WTC11 (cell line): ENCODE measurements at regions not wholly inside any gene's neighbourhood (a gene's known extent, or its start where the extent isn't known, plus 50 kb on each side); places are given as distances from the start of the nearest gene placed in this dataset.

Source experiments
- ATAC-seq: fragments of 200-7000 bp; cut with Tn5 transposase; 2 replicates; pipeline ENCODE4 v1.10.0; 2021; ENCODE audit warnings: mild to moderate bottlenecking, moderate library complexity
- CTCF ChIA-PET: fragments of 300-600 bp; sonication (Branson Sonifier 250); formaldehyde crosslinking; loops from one replicate; lab custom pipeline; 2021; ENCODE audit warnings: antibody characterized with exemption; lab: Charles Lee
- POLR2A ChIA-PET: fragments of 350-600 bp; sonication (Branson Sonifier 250); formaldehyde crosslinking; loops from one replicate; lab custom pipeline; 2021; ENCODE audit warnings: antibody characterized with exemption; lab: Charles Lee
- DNase-seq: peaks from one replicate; pipeline ENCODE4 v3.0.0; 2021; ENCODE audit warnings: low spot score
- H3K27ac Mint-ChIP-seq: 2 replicates; pipeline ENCODE4 v1.8.0; 2021; ENCODE audit warnings: mixed read lengths
- H3K27me3 Mint-ChIP-seq: 2 replicates; pipeline ENCODE4 v1.8.0; 2021; ENCODE audit warnings: low read depth, mild to moderate bottlenecking, moderate library complexity, mixed read lengths
- H3K36me3 Mint-ChIP-seq: 2 replicates; pipeline ENCODE4 v1.8.0; 2021; ENCODE audit warnings: mixed read lengths
- H3K4me1 Mint-ChIP-seq: 2 replicates; pipeline ENCODE4 v1.8.0; 2022; ENCODE audit warnings: mixed read lengths
- H3K4me3 Mint-ChIP-seq: 2 replicates; pipeline ENCODE4 v1.8.0; 2021; ENCODE audit warnings: mild to moderate bottlenecking, moderate library complexity, mixed read lengths
- H3K9me3 Mint-ChIP-seq: 2 replicates; pipeline ENCODE4 v1.8.0; 2021; ENCODE audit warnings: mixed read lengths
- EMX1 ChIP-seq: fragments of 250-450 bp; sonication (Bioruptor Pico); IDR thresholded peaks from 2 replicates; pipeline ENCODE4 v1.8.0; 2021; ENCODE audit warnings: mild to moderate bottlenecking
- ESRRA ChIP-seq: sonication (generic); formaldehyde crosslinking; IDR thresholded peaks from 2 replicates; pipeline ENCODE4 v1.8.1; 2022; ENCODE audit warnings: mild to moderate bottlenecking, missing genetic modification reagents, borderline replicate concordance
- ETV6 ChIP-seq: sonication (generic); formaldehyde crosslinking; IDR thresholded peaks from 2 replicates; pipeline ENCODE4 v1.8.1; 2022; ENCODE audit warnings: mild to moderate bottlenecking, missing genetic modification reagents
- MAX ChIP-seq: sonication (generic); formaldehyde crosslinking; IDR thresholded peaks from 2 replicates; pipeline ENCODE4 v1.8.0; 2022; ENCODE audit warnings: mild to moderate bottlenecking, missing genetic modification reagents
- MLX ChIP-seq: sonication (generic); formaldehyde crosslinking; IDR thresholded peaks from 2 replicates; pipeline ENCODE4 v1.8.1; 2023; ENCODE audit warnings: mild to moderate bottlenecking, missing genetic modification reagents, moderate library complexity
- NFATC4 ChIP-seq: fragments of 250-450 bp; sonication (Bioruptor Pico); IDR thresholded peaks from 2 replicates; pipeline ENCODE4 v1.9.0; 2021; ENCODE audit warnings: mild to moderate bottlenecking
- NR2C2 ChIP-seq: sonication (generic); formaldehyde crosslinking; IDR thresholded peaks from 2 replicates; pipeline ENCODE4 v1.8.0; 2022; ENCODE audit warnings: mild to moderate bottlenecking, missing genetic modification reagents
- NR3C1 ChIP-seq: sonication (generic); formaldehyde crosslinking; conservative IDR thresholded peaks from 2 replicates; pipeline ENCODE4 v1.8.1; 2023; ENCODE audit warnings: low read depth, mild to moderate bottlenecking, missing genetic modification reagents
- PRRX2 ChIP-seq: fragments of 250-450 bp; sonication (Bioruptor Pico); IDR thresholded peaks from 2 replicates; pipeline ENCODE4 v1.8.0; 2021; ENCODE audit warnings: mild to moderate bottlenecking
- SOX15 ChIP-seq: fragments of 250-450 bp; sonication (Bioruptor Pico); IDR thresholded peaks from 2 replicates; pipeline ENCODE4 v1.9.0; 2021; ENCODE audit warnings: mild to moderate bottlenecking
- SP1 ChIP-seq: sonication (generic); formaldehyde crosslinking; conservative IDR thresholded peaks from 2 replicates; pipeline ENCODE4 v1.8.1; 2022; ENCODE audit warnings: missing genetic modification reagents
- TEAD1 ChIP-seq: sonication (generic); formaldehyde crosslinking; IDR thresholded peaks from 2 replicates; pipeline ENCODE4 v1.8.0; 2022; ENCODE audit warnings: mild to moderate bottlenecking, missing genetic modification reagents
- ZNF138 ChIP-seq: sonication (generic); formaldehyde crosslinking; conservative IDR thresholded peaks from 2 replicates; pipeline ENCODE4 v1.8.1; 2022; ENCODE audit warnings: mild to moderate bottlenecking, moderate library complexity, missing genetic modification reagents
- ZNF281 ChIP-seq: sonication (generic); formaldehyde crosslinking; IDR thresholded peaks from 2 replicates; pipeline ENCODE4 v1.8.0; 2023; ENCODE audit warnings: mild to moderate bottlenecking, missing genetic modification reagents
- TF ChIP-seq, protein P1 (sequence below): sonication (generic); formaldehyde crosslinking; IDR thresholded peaks from 2 replicates; pipeline ENCODE4 v1.8.0; 2022; ENCODE audit warnings: mild to moderate bottlenecking, missing genetic modification reagents
- TF ChIP-seq, protein P2 (sequence below): sonication (generic); formaldehyde crosslinking; IDR thresholded peaks from 2 replicates; pipeline ENCODE4 v1.8.0; 2022; ENCODE audit warnings: missing genetic modification reagents
- TF ChIP-seq, protein P3 (sequence below): sonication (generic); formaldehyde crosslinking; IDR thresholded peaks from 2 replicates; pipeline ENCODE4 v1.8.1; 2022; ENCODE audit warnings: mild to moderate bottlenecking, moderate library complexity, missing genetic modification reagents
- TF ChIP-seq, protein P4 (sequence below): sonication (generic); formaldehyde crosslinking; IDR thresholded peaks from 2 replicates; pipeline ENCODE4 v1.8.0; 2022; ENCODE audit warnings: mild to moderate bottlenecking, missing genetic modification reagents
- TF ChIP-seq, protein P5 (sequence below): sonication (generic); formaldehyde crosslinking; IDR thresholded peaks from 2 replicates; pipeline ENCODE4 v1.8.0; 2023; ENCODE audit warnings: missing genetic modification reagents

- ChIA-PET POLR2A (interaction anchor here (0.6 kb wide), 1 partner anchor 10 kb away, joined by 3 read pairs; no protein-coding TSS in a partner anchor), CTCF (no interaction called here)
- H3K9me3 Mint-ChIP-seq = peaks cover 6% of the 10 kb centered on the region; the same call in 1 of the 2 replicates
- no peak for ATAC-seq
- H3K4me3 Mint-ChIP-seq = no peak overlapping the region
- no peak overlapping the region for H3K27ac Mint-ChIP-seq
- no peak for DNase-seq
- 0 out of 2 replicates have a peak, but pooled peaks cover 4% of the 10 kb centered on the region for H3K27me3 Mint-ChIP-seq
- TF ChIP-seq, protein P1, sequence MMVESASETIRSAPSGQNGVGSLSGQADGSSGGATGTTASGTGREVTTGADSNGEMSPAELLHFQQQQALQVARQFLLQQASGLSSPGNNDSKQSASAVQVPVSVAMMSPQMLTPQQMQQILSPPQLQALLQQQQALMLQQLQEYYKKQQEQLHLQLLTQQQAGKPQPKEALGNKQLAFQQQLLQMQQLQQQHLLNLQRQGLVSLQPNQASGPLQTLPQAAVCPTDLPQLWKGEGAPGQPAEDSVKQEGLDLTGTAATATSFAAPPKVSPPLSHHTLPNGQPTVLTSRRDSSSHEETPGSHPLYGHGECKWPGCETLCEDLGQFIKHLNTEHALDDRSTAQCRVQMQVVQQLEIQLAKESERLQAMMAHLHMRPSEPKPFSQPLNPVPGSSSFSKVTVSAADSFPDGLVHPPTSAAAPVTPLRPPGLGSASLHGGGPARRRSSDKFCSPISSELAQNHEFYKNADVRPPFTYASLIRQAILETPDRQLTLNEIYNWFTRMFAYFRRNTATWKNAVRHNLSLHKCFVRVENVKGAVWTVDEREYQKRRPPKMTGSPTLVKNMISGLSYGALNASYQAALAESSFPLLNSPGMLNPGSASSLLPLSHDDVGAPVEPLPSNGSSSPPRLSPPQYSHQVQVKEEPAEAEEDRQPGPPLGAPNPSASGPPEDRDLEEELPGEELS (CRISPR knock-in tag) = no peak
- TF ChIP-seq ESRRA (CRISPR knock-in tag) (no peak), TEAD1 (CRISPR knock-in tag) (no peak), ZNF138 (CRISPR knock-in tag) (no peak), MLX (CRISPR knock-in tag) (no peak), ZNF281 (CRISPR knock-in tag) (no peak), PRRX2 (no peak)
- TF ChIP-seq, protein P2, sequence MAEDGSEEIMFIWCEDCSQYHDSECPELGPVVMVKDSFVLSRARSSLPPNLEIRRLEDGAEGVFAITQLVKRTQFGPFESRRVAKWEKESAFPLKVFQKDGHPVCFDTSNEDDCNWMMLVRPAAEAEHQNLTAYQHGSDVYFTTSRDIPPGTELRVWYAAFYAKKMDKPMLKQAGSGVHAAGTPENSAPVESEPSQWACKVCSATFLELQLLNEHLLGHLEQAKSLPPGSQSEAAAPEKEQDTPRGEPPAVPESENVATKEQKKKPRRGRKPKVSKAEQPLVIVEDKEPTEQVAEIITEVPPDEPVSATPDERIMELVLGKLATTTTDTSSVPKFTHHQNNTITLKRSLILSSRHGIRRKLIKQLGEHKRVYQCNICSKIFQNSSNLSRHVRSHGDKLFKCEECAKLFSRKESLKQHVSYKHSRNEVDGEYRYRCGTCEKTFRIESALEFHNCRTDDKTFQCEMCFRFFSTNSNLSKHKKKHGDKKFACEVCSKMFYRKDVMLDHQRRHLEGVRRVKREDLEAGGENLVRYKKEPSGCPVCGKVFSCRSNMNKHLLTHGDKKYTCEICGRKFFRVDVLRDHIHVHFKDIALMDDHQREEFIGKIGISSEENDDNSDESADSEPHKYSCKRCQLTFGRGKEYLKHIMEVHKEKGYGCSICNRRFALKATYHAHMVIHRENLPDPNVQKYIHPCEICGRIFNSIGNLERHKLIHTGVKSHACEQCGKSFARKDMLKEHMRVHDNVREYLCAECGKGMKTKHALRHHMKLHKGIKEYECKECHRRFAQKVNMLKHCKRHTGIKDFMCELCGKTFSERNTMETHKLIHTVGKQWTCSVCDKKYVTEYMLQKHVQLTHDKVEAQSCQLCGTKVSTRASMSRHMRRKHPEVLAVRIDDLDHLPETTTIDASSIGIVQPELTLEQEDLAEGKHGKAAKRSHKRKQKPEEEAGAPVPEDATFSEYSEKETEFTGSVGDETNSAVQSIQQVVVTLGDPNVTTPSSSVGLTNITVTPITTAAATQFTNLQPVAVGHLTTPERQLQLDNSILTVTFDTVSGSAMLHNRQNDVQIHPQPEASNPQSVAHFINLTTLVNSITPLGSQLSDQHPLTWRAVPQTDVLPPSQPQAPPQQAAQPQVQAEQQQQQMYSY (CRISPR knock-in tag) = no peak
- H3K36me3 Mint-ChIP-seq = no peaks in the 10 kb centered on the region
- peaks cover 7% of the 10 kb centered on the region for H3K4me1 Mint-ChIP-seq
Observed at GRCh38 chr9:104982543-104982942, 54.6 kb upstream of the ABCA1 start.

GRCh38 chr9:104983491-104983890 is 55.5 kb upstream of the ABCA1 start:
- Mint-ChIP-seq H3K27me3 (peaks cover 9% of the 10 kb centered on the region), H3K9me3 (peaks cover 6% of the 10 kb centered on the region; the same call in 1 of the 2 replicates), H3K27ac (no peak overlapping the region), H3K4me1 (peaks cover 5% of the 10 kb centered on the region), H3K36me3 (no peaks in the 10 kb centered on the region), H3K4me3 (no peak overlapping the region)
- POLR2A ChIA-PET = no interaction called here
- DNase-seq = no peak
- CTCF ChIA-PET = no interaction called here
- ATAC-seq = no peak
- TF ChIP-seq NFATC4 = no peak
- TF ChIP-seq, protein P3, sequence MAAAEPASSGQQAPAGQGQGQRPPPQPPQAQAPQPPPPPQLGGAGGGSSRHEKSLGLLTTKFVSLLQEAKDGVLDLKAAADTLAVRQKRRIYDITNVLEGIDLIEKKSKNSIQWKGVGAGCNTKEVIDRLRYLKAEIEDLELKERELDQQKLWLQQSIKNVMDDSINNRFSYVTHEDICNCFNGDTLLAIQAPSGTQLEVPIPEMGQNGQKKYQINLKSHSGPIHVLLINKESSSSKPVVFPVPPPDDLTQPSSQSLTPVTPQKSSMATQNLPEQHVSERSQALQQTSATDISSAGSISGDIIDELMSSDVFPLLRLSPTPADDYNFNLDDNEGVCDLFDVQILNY = no peak
- TF ChIP-seq, protein P1 (CRISPR knock-in tag) = no peak
- no peak for TF ChIP-seq NR3C1
- TF ChIP-seq, protein P4, sequence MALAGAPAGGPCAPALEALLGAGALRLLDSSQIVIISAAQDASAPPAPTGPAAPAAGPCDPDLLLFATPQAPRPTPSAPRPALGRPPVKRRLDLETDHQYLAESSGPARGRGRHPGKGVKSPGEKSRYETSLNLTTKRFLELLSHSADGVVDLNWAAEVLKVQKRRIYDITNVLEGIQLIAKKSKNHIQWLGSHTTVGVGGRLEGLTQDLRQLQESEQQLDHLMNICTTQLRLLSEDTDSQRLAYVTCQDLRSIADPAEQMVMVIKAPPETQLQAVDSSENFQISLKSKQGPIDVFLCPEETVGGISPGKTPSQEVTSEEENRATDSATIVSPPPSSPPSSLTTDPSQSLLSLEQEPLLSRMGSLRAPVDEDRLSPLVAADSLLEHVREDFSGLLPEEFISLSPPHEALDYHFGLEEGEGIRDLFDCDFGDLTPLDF (CRISPR knock-in tag) = no peak
- no peak for TF ChIP-seq SOX15 (CRISPR knock-in tag)
- TF ChIP-seq EMX1 (CRISPR knock-in tag) = no peak
- TF ChIP-seq, protein P5, sequence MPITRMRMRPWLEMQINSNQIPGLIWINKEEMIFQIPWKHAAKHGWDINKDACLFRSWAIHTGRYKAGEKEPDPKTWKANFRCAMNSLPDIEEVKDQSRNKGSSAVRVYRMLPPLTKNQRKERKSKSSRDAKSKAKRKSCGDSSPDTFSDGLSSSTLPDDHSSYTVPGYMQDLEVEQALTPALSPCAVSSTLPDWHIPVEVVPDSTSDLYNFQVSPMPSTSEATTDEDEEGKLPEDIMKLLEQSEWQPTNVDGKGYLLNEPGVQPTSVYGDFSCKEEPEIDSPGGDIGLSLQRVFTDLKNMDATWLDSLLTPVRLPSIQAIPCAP (CRISPR knock-in tag) = no peak
- no peak for TF ChIP-seq NR2C2
- TF ChIP-seq SP1 (CRISPR knock-in tag) = no peak
- no peak for TF ChIP-seq MAX
- TF ChIP-seq MLX (CRISPR knock-in tag) = no peak
- TF ChIP-seq ETV6 (CRISPR knock-in tag) = no peak
